Right lobe of liver (tissue), 4 donors: ENCODE measurements at regions not wholly inside any gene's neighbourhood (a gene's known extent, or its start where the extent isn't known, plus 50 kb on each side); places are given as distances from the start of the nearest gene placed in this dataset.

Experiments
- POLR2A ChIP-seq: fragments of 450-650 bp; IDR thresholded peaks from one replicate; pipeline ENCODE4 v1.6.1; 2017; ENCODE audit warnings: antibody characterized with exemption, mild to moderate bottlenecking
- TF ChIP-seq, protein P1 (sequence below), 4 donors: fragments of 200-600 bp in 3 of 4; fragments of 450-650 bp in 1 of 4; IDR thresholded peaks; one replicate each; pipeline versions ENCODE4 v1.5.1 to v1.8.0; 2016 to 2022; ENCODE audit warnings: antibody characterized with exemption in 4 of 4, mild to moderate bottlenecking in 2 of 4
- donor health status: DM: no; HTN: no; CAD: no.
- donor health status: DM: no; HTN: no; CAD: no.
- donor health status: DM: no; HTN: yes; CAD: no.

DNA sequence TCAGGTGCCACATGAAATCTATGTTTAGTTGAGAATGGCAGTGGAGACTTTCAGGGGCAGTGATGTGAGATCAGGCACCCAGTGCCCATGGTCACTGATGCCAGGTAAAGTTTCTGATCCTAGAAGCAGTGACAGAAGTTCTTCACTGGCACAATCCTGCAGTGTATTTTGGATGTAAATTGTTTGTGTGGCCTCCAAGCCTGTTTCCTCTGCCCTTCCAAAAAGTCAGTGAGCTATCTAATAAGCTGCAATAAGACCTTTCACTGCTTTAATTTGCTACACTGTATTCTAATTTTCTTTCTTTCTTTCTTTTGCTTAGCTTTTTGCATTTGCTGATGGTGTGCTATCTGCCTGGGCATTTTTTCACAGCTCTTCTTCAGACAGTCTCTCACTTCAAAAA is 1348.6 kb downstream of the ADGRL3 start:
- TF ChIP-seq, protein P1, sequence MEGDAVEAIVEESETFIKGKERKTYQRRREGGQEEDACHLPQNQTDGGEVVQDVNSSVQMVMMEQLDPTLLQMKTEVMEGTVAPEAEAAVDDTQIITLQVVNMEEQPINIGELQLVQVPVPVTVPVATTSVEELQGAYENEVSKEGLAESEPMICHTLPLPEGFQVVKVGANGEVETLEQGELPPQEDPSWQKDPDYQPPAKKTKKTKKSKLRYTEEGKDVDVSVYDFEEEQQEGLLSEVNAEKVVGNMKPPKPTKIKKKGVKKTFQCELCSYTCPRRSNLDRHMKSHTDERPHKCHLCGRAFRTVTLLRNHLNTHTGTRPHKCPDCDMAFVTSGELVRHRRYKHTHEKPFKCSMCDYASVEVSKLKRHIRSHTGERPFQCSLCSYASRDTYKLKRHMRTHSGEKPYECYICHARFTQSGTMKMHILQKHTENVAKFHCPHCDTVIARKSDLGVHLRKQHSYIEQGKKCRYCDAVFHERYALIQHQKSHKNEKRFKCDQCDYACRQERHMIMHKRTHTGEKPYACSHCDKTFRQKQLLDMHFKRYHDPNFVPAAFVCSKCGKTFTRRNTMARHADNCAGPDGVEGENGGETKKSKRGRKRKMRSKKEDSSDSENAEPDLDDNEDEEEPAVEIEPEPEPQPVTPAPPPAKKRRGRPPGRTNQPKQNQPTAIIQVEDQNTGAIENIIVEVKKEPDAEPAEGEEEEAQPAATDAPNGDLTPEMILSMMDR (IDR thresholded peaks at IDR 0.05): no peak
- TF ChIP-seq POLR2A: no peak
